Pancreas (tissue), 10 donors: ENCODE measurements at regions not wholly inside any gene's neighbourhood (a gene's known extent, or its start where the extent isn't known, plus 50 kb on each side); places are given as distances from the start of the nearest gene placed in this dataset.

Experiments
- ATAC-seq, 4 donors: fragments of 200-7000 bp; cut with Tn5 transposase; one replicate each; pipeline versions ENCODE4 v1.8.0 to v1.9.1; 2020; ENCODE audit warnings: mild to moderate bottlenecking in 4 of 4, moderate library complexity in 4 of 4
- DNase-seq, 6 donors: peaks; one replicate each; pipeline ENCODE4 v3.0.0-alpha.2; 2020
- FAIRE-seq: peaks from 2 replicates; lab custom pipeline; 2012; peaks lifted over from hg19 to GRCh38; lab: Jason Lieb, UNC
- H3K27ac ChIP-seq, 4 donors: fragments of 200-600 bp; sonication (generic); 1 replicate in 3 of 4; 2 replicates in 1 of 4; pipeline versions ENCODE4 v1.5.0 to v1.8.0; 2020
- H3K27me3 ChIP-seq, 4 donors: fragments of 200-600 bp; one replicate each; pipeline ENCODE4 v1.8.0; 2021
- H3K36me3 ChIP-seq, 3 donors: fragments of 200-600 bp; sonication (generic) in 1 of 3; one replicate each; pipeline versions ENCODE4 v1.5.0 to v1.8.0; 2020 to 2021
- H3K4me1 ChIP-seq, 3 donors: fragments of 200-600 bp; one replicate each; pipeline ENCODE4 v1.8.0; 2021
- H3K4me3 ChIP-seq, 4 donors: fragments of 200-600 bp; sonication (generic) in 2 of 4; one replicate each; pipeline versions ENCODE4 v1.5.0 to v1.8.0; 2020 to 2021
- H3K9me3 ChIP-seq, 4 donors: fragments of 200-600 bp; one replicate each; pipeline ENCODE4 v1.8.0; 2021
- CTCF ChIP-seq, 4 donors: fragments of 200-600 bp; sonication (generic) in 3 of 4; IDR thresholded peaks; one replicate each; pipeline versions ENCODE4 v1.5.0 to v1.8.0; 2021; ENCODE audit warnings: antibody characterized with exemption in 4 of 4
- WGBS, 2 donors: extraction: QIAGEN DNeasy Blood & Tissue Kit; methylation state at CpG; one replicate each; pipeline ENCODE4 v1.1.7; 2013; 5-methylcytosine and 5-hydroxymethylcytosine counted together
- intact Hi-C, 3 donors: fragments of 100-400 bp; cut with DNase I; formaldehyde crosslinking; loops; one replicate each; pipeline versions ENCODE4 v1.11.1 to v1.14.2; 2022
- donor health status: healthy with polysubstance abuse.
- donor health status: DM: no; HTN: no; CAD: no; lungs with moderate emphysema.
- donor health status: DM: no; HTN: no; CAD: no.
- donor health status: control.
- donor health status: control.
- donor health status: Bipolar disorder and iron deficiency.
- donor health status: DM: yes; HTN: yes; CAD: no.
- donor health status: DM: no; HTN: no; CAD: no.
- donor health status: DM: no; HTN: no; CAD: no.
- donor health status: DM: yes; HTN: yes; CAD: no.

GRCh38 chr6:147708170-147708569 lies 199.7 kb downstream of the SAMD5 start:
- no peaks in the 10 kb centered on the region for H3K27me3 ChIP-seq
- DNase-seq (no peak), FAIRE-seq (no peak), ATAC-seq (no peak)
- no peaks in the 10 kb centered on the region for H3K9me3 ChIP-seq
- no peaks in the 10 kb centered on the region for H3K36me3 ChIP-seq
- no peak for TF ChIP-seq CTCF (IDR thresholded peaks at IDR 0.05)
- intact Hi-C loops = no loop called here
- peaks cover 0 to 6% (median 0%) of the 10 kb centered on the region in 3 donors for H3K4me1 ChIP-seq
- no peak overlapping the region for H3K4me3 ChIP-seq
- H3K27ac ChIP-seq = no peak overlapping the region
- 97% methylated on average over 3 of the region's 3 CpGs for WGBS, 2 donors

DNA sequence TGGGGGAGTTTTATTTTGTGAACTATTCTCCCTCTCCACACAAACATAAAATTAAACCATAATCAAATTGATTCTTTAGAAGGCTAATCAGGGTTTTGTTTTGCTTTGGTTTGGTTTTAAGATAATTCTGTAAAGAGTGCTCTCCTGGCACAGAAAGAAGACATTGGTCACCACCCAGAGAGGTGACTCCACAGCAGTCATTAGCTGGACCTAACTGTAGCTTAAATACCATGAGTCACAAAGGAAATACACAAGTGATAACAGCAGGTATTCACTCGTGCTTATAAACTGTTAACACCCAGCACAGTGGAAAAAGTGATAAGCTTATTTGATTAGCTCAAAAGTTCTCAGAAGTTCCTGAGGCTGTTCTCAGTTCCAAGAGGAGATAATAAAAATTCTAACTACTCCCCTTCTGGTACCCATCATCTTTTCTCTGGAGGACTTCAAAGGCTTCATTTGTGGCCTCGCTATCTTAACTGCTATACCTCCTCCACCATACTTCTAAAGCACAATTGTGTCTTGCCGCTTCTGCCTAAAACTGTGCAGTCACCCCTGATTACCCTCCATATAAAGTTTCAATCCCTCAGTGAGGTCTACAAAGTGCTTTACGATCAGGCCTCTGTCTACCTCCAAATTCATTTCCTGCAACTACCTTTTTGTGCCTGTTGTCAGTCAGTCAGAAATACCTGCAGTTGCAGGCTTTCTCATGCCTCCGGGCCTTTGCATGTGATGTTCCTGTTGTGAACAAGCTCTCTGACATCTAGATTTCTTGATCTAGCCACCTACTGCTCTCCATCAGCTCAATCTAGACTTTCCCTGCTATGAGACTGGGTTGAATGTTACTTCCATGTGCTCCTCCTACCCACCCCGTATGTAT lies 201.1 kb downstream of the SAMD5 start:
- DNase-seq = no peak
- Histone ChIP-seq H3K27ac (no peak overlapping the region), H3K27me3 (no peaks in the 10 kb centered on the region), H3K4me3 (no peak overlapping the region), H3K36me3 (no peaks in the 10 kb centered on the region), H3K4me1 (peaks cover 0 to 6% (median 0%) of the 10 kb centered on the region in 3 donors), H3K9me3 (no peaks in the 10 kb centered on the region)
- FAIRE-seq = peak; percentile 20
- no peak for TF ChIP-seq CTCF (IDR thresholded peaks at IDR 0.05)
- intact Hi-C loops = no loop called here
- ATAC-seq = peak; percentile 64 to 79 (median 76)
- 78 to 80% methylated on average over 6 of the region's 6 CpGs for WGBS, 2 donors

GRCh38 chr6:147710890-147711289 lies 202.4 kb downstream of the SAMD5 start:
- Histone ChIP-seq H3K4me1 (peaks cover 0 to 6% (median 0%) of the 10 kb centered on the region in 3 donors), H3K4me3 (no peak overlapping the region), H3K9me3 (no peaks in the 10 kb centered on the region), H3K36me3 (no peaks in the 10 kb centered on the region), H3K27ac (no peak overlapping the region), H3K27me3 (no peaks in the 10 kb centered on the region)
- FAIRE-seq (no peak), DNase-seq (no peak), ATAC-seq (no peak)
- intact Hi-C loops = no loop called here
- WGBS, 2 donors = 89 to 90% methylated on average over 2 of the region's 2 CpGs
- TF ChIP-seq CTCF (IDR thresholded peaks at IDR 0.05) = no peak

DNA sequence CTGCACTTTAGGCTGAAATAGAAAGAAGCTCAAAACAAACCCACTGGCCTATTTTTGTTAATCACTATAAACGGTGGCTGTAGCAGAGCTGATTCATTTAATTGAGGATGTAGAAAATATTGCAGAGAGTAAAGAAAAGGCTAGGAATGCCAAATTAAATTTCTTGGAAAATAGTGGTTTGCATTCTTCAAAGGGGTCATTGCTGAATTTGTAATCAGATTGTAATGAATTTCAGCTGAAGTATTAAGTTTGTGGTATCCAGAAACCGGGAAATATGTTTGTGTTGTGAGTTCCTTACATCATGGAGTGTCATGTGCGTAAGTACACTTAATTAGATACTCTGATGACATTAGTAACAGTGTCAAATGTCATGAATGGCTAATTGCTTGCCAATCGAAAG lies 203.0 kb downstream of the SAMD5 start:
- no peak for FAIRE-seq

More for the DNA sequence above, 203.0 kb downstream of the SAMD5 start:
- intact Hi-C loops = no loop called here
- no peak for ATAC-seq
- no peak for TF ChIP-seq CTCF (IDR thresholded peaks at IDR 0.05)
- no peak for DNase-seq
- no peaks in the 10 kb centered on the region for H3K9me3 ChIP-seq
- H3K4me3 ChIP-seq = no peak overlapping the region
- 68 to 77% methylated on average over 4 of the region's 4 CpGs for WGBS, 2 donors
- no peaks in the 10 kb centered on the region for H3K27me3 ChIP-seq
- H3K4me1 ChIP-seq = peaks cover 0 to 6% (median 0%) of the 10 kb centered on the region in 3 donors
- no peaks in the 10 kb centered on the region for H3K36me3 ChIP-seq
- H3K27ac ChIP-seq = no peak overlapping the region
